Mesenchymal stem cell (in vitro differentiated cells and primary cell): ENCODE measurements at regions not wholly inside any gene's neighbourhood (a gene's known extent, or its start where the extent isn't known, plus 50 kb on each side); places are given as distances from the start of the nearest gene placed in this dataset.

Experiments used
- DNase-seq: peaks from one replicate; pipeline ENCODE4 v3.0.0-alpha.2; 2013
- H2AFZ ChIP-seq: one replicate; pipeline ENCODE4 v1.6.1; 2013; ENCODE audit warnings: low read depth, mild to moderate bottlenecking, control low read depth, inconsistent platforms, low read length, moderate library complexity
- H2AK5ac ChIP-seq: 2 replicates; pipeline ENCODE4 v1.6.1; 2013; ENCODE audit warnings: low read length, moderate library complexity, mild to moderate bottlenecking, inconsistent platforms; ENCODE audit not compliant: severe bottlenecking
- H2BK120ac ChIP-seq: one replicate; pipeline ENCODE4 v1.6.1; 2013; ENCODE audit warnings: low read depth, mild to moderate bottlenecking, inconsistent platforms, low read length, moderate library complexity
- H2BK12ac ChIP-seq, 2 experiments: one replicate each; pipeline ENCODE4 v1.6.1; 2013; ENCODE audit warnings: inconsistent platforms in 2 of 2, low read length in 2 of 2, mild to moderate bottlenecking in 2 of 2, moderate library complexity in 2 of 2, control low read depth in 1 of 2
- H2BK15ac ChIP-seq: one replicate; pipeline ENCODE4 v1.6.1; 2013; ENCODE audit warnings: mild to moderate bottlenecking, low read depth, inconsistent platforms; ENCODE audit not compliant: poor library complexity, severe bottlenecking
- H2BK5ac ChIP-seq: 2 replicates; pipeline ENCODE4 v1.6.1; 2013; ENCODE audit warnings: low read depth, mild to moderate bottlenecking, low read length, control low read depth, inconsistent platforms; ENCODE audit not compliant: poor library complexity, severe bottlenecking
- H3K14ac ChIP-seq, 2 experiments: one replicate each; pipeline ENCODE4 v1.6.1; 2013; ENCODE audit warnings: inconsistent platforms in 2 of 2, low read length in 2 of 2, control low read depth in 1 of 2, mild to moderate bottlenecking in 1 of 2, moderate library complexity in 1 of 2
- H3K18ac ChIP-seq, 2 experiments: one replicate each; pipeline ENCODE4 v1.6.1; 2013; ENCODE audit warnings: inconsistent platforms in 2 of 2, low read length in 2 of 2, control low read depth in 1 of 2, low read depth in 1 of 2, mild to moderate bottlenecking in 1 of 2
- H3K23ac ChIP-seq, 2 experiments: one replicate each; pipeline ENCODE4 v1.6.1; 2013; ENCODE audit warnings: inconsistent platforms in 2 of 2, low read length in 2 of 2, mild to moderate bottlenecking in 2 of 2, moderate library complexity in 2 of 2, control low read depth in 1 of 2
- H3K27ac ChIP-seq: 2 replicates; pipeline ENCODE4 v1.5.1; 2013; ENCODE audit warnings: mild to moderate bottlenecking, moderate library complexity, low read length, control low read depth, inconsistent platforms; ENCODE audit not compliant: poor library complexity, severe bottlenecking
- H3K27me3 ChIP-seq, 2 experiments: 2 replicates each; pipeline versions ENCODE4 v1.6.1 to v1.7.0; 2013; ENCODE audit warnings: low read length in 2 of 2, mild to moderate bottlenecking in 2 of 2, moderate library complexity in 2 of 2, control low read depth in 1 of 2, inconsistent platforms in 1 of 2; ENCODE audit not compliant: control insufficient read depth in 1 of 2, insufficient read depth in 1 of 2
- H3K36me3 ChIP-seq, 2 experiments: 2 replicates each; pipeline versions ENCODE4 v1.6.1 to v1.7.0; 2013; ENCODE audit warnings: low read length in 2 of 2, control low read depth in 1 of 2, inconsistent platforms in 1 of 2, low read depth in 1 of 2, mild to moderate bottlenecking in 1 of 2; ENCODE audit not compliant: insufficient read depth in 2 of 2, control insufficient read depth in 1 of 2
- H3K4ac ChIP-seq, 2 experiments: one replicate each; pipeline ENCODE4 v1.6.1; 2013; ENCODE audit warnings: inconsistent platforms in 2 of 2, low read length in 2 of 2, mild to moderate bottlenecking in 2 of 2, moderate library complexity in 2 of 2, control low read depth in 1 of 2, low read depth in 1 of 2
- H3K4me1 ChIP-seq: 2 replicates; pipeline ENCODE4 v1.6.1; 2013; ENCODE audit warnings: low read depth, low read length, control low read depth; ENCODE audit not compliant: control insufficient read depth, insufficient read depth
- H3K4me2 ChIP-seq: 2 replicates; pipeline ENCODE4 v1.6.1; 2013; ENCODE audit warnings: low read length, mild to moderate bottlenecking, inconsistent platforms; ENCODE audit not compliant: poor library complexity, severe bottlenecking
- H3K4me3 ChIP-seq, 2 experiments: 2 replicates each; pipeline versions ENCODE4 v1.5.1 to v1.7.0; 2013; ENCODE audit warnings: low read length in 2 of 2, mild to moderate bottlenecking in 2 of 2, control low read depth in 1 of 2, low read depth in 1 of 2; ENCODE audit not compliant: insufficient read depth in 1 of 2
- H3K79me1 ChIP-seq: replicated peaks from 2 replicates; pipeline ENCODE4 v1.6.1; 2013; ENCODE audit warnings: mild to moderate bottlenecking, control low read depth, low read length, inconsistent platforms; ENCODE audit not compliant: poor library complexity, severe bottlenecking
- H3K9ac ChIP-seq: 2 replicates; pipeline ENCODE4 v1.7.0; 2013; ENCODE audit warnings: mild to moderate bottlenecking, low read length, moderate library complexity
- H3K9me3 ChIP-seq: 2 replicates; pipeline ENCODE4 v1.7.0; 2013; ENCODE audit warnings: mild to moderate bottlenecking, low read length; ENCODE audit not compliant: control insufficient read depth
- H4K8ac ChIP-seq: one replicate; pipeline ENCODE4 v1.6.1; 2013; ENCODE audit warnings: inconsistent platforms, mild to moderate bottlenecking, low read length, moderate library complexity
- H4K91ac ChIP-seq: one replicate; pipeline ENCODE4 v1.6.1; 2013; ENCODE audit warnings: mild to moderate bottlenecking, low read length, inconsistent platforms
- WGBS: methylation state at CpG from one replicate; pipeline ENCODE4 v1.1.7; 2013; ENCODE audit warnings: mixed read lengths; 5-methylcytosine and 5-hydroxymethylcytosine counted together

DNA sequence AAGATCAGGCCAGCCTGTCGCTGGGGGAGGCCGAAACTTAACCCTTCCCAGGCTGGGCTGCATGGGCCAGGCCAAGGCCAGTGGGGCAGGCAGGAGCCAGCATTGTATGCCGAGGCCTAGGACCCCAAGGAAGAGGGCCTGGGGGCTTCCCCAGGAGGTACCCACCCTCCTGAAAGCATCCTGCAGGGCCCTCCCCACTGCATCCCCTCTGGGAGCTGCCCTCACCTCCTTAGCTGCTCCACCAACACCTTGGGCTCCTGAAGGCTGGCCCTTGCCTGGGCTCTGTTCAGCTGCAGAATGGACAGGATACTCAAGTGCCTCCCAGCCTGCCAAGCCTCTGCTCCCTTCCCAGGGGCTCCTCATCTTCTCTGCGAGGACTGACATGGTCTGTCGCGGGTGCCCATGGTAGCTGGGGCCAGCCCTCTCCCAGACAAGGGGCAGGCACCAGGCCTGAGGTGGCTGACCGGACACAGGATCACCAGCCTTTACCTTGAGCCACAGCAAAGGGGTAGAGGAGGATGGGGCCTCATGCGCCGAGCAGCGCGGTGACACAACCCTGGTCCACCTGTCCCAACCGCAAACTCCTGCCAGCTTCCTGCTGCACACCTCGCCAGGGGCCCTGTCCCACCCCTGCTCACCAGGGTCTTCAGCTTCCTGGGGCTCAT is 94.2 kb downstream of the MICALL2 start:
- WGBS, result 81% methylated on average over 13 of the region's 13 CpGs
- no peak overlapping the region for H3K4me3 ChIP-seq

GRCh38 chr7:1365846-1366245 is 93.4 kb downstream of the MICALL2 start:
- Histone ChIP-seq H2BK15ac (no peak overlapping the region), H3K18ac (no peak overlapping the region), H3K27me3 (peaks cover 63 to 69% of the 10 kb centered on the region in 2 experiments), H2AFZ (no peak overlapping the region), H3K79me1 (no peaks in the 10 kb centered on the region), H2BK120ac (no peak overlapping the region), H3K4me3 (no peak overlapping the region), H3K9me3 (peaks cover 10% of the 10 kb centered on the region), H4K91ac (no peak overlapping the region), H2AK5ac (no peak overlapping the region), H4K8ac (no peak overlapping the region), H3K4ac (no peak overlapping the region), H3K9ac (no peak overlapping the region), H3K4me1 (peaks cover 6% of the 10 kb centered on the region), H2BK12ac (no peak overlapping the region), H3K36me3 (no peaks in the 10 kb centered on the region), H3K14ac (no peak overlapping the region), H3K27ac (no peak overlapping the region), H2BK5ac (no peak overlapping the region), H3K4me2 (no peak overlapping the region), H3K23ac (no peak overlapping the region)
- no peak for DNase-seq
- 83% methylated on average over 7 of the region's 7 CpGs for WGBS

More for the DNA sequence above, 94.2 kb downstream of the MICALL2 start:
- Histone ChIP-seq H3K18ac (no peak overlapping the region), H3K9ac (no peak overlapping the region), H2AK5ac (no peak overlapping the region), H3K9me3 (peaks cover 10% of the 10 kb centered on the region), H2BK5ac (no peak overlapping the region), H3K4me2 (no peak overlapping the region), H4K91ac (no peak overlapping the region), H2AFZ (no peak overlapping the region), H3K27ac (no peak overlapping the region), H2BK120ac (no peak overlapping the region), H3K27me3 (peaks cover 55 to 61% of the 10 kb centered on the region in 2 experiments), H3K79me1 (no peaks in the 10 kb centered on the region), H2BK15ac (no peak overlapping the region), H3K14ac (no peak overlapping the region), H3K4me1 (peaks cover 6% of the 10 kb centered on the region), H3K23ac (no peak overlapping the region), H3K4ac (no peak overlapping the region), H2BK12ac (no peak overlapping the region), H4K8ac (no peak overlapping the region), H3K36me3 (no peaks in the 10 kb centered on the region)
- DNase-seq, result no peak

DNA sequence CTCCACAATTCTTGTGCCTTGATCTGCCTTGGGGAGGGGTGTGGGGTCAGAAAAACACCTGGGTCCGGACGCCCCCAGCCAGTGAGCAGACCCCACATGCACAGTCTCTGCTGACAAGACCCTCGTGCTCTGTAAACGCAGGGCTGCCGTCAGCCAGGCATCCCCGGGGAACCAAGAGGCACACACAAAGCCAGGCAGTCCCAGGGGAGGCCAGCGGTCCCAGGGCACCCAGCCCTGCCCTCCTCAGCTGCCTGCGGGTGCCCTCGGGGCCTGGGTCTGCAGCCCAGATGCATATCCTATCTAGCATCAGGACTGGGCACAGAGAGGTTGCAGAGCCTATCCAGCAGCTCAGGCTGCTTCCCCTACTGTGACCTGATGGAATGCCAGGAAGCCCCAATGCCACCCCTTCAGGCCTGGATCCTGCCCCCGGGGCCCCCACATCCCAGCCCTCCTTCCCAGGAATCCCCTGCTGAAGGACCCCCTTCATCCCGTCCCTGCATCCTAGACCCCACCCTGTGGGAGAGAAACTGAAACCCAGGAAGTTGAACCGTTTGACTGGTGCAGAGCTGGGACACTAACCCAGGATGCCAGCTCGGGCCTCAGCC is 92.4 kb downstream of the MICALL2 start:
- H4K8ac ChIP-seq, result no peak overlapping the region
- no peak overlapping the region for H3K23ac ChIP-seq
- no peak overlapping the region for H3K4me2 ChIP-seq

GRCh38 chr7:1367501-1368183 is 91.6 kb downstream of the MICALL2 start:
- no peak overlapping the region for H3K23ac ChIP-seq
- H4K8ac ChIP-seq, result no peak overlapping the region
- no peaks in the 10 kb centered on the region for H3K36me3 ChIP-seq
- H2AK5ac ChIP-seq, result no peak overlapping the region
- H2BK15ac ChIP-seq, result no peak overlapping the region
- no peak overlapping the region for H3K14ac ChIP-seq
- peaks cover 10% of the 10 kb centered on the region for H3K9me3 ChIP-seq
- H2BK5ac ChIP-seq, result no peak overlapping the region
- H2BK120ac ChIP-seq, result no peak overlapping the region
- H3K18ac ChIP-seq, result no peak overlapping the region
- no peak overlapping the region for H3K4me3 ChIP-seq
- H4K91ac ChIP-seq, result no peak overlapping the region
- no peak overlapping the region for H3K4me2 ChIP-seq
- H2BK12ac ChIP-seq, result no peak overlapping the region
- peaks cover 70 to 87% of the 10 kb centered on the region in 2 experiments for H3K27me3 ChIP-seq
- H3K9ac ChIP-seq, result no peak overlapping the region
- no peak for DNase-seq
- WGBS, result 66% methylated on average over 21 of the region's 22 CpGs
- no peaks in the 10 kb centered on the region for H3K79me1 ChIP-seq
- H3K4ac ChIP-seq, result no peak overlapping the region
- peaks cover 6% of the 10 kb centered on the region for H3K4me1 ChIP-seq
- H3K27ac ChIP-seq, result no peak overlapping the region
- H2AFZ ChIP-seq, result no peak overlapping the region

More for the DNA sequence above, 92.4 kb downstream of the MICALL2 start:
- no peak overlapping the region for H3K4me3 ChIP-seq
- no peak overlapping the region for H2BK120ac ChIP-seq
- H3K14ac ChIP-seq, result no peak overlapping the region
- H3K18ac ChIP-seq, result no peak overlapping the region
- no peaks in the 10 kb centered on the region for H3K36me3 ChIP-seq
- H2BK5ac ChIP-seq, result no peak overlapping the region
- no peak overlapping the region for H3K27ac ChIP-seq
- H3K4me1 ChIP-seq, result peaks cover 6% of the 10 kb centered on the region
- no peak overlapping the region for H2AFZ ChIP-seq
- no peak overlapping the region for H2AK5ac ChIP-seq
- no peak for DNase-seq
- no peak overlapping the region for H3K4ac ChIP-seq
- H2BK15ac ChIP-seq, result no peak overlapping the region
- peaks cover 68 to 79% of the 10 kb centered on the region in 2 experiments for H3K27me3 ChIP-seq
- H3K9me3 ChIP-seq, result peaks cover 10% of the 10 kb centered on the region
- WGBS, result 78% methylated on average over 13 of the region's 13 CpGs
- no peak overlapping the region for H2BK12ac ChIP-seq
- no peak overlapping the region for H4K91ac ChIP-seq
- no peak overlapping the region for H3K9ac ChIP-seq
- H3K79me1 ChIP-seq, result no peaks in the 10 kb centered on the region
